PC-9 (cell line): ENCODE measurements at regions not wholly inside any gene's neighbourhood (a gene's known extent, or its start where the extent isn't known, plus 50 kb on each side); places are given as distances from the start of the nearest gene placed in this dataset.

Experiments used
- BruUV-seq: library from RNA; stranded (reverse); fragments of 400-500 nt; replicated peaks from 2 replicates; lab custom pipeline; 2021; lab: Mats Ljungman, UMichigan
- CTCF ChIA-PET: fragments of 300-600 bp; sonication (Branson Sonifier 250); formaldehyde crosslinking; loops from one replicate; lab custom pipeline; 2022; ENCODE audit warnings: antibody characterized with exemption; lab: Charles Lee
- POLR2A ChIA-PET: fragments of 300-600 bp; sonication (Branson Sonifier 250); formaldehyde crosslinking; loops from one replicate; lab custom pipeline; 2022; ENCODE audit warnings: antibody characterized with exemption; ENCODE audit not compliant: unreplicated experiment; lab: Charles Lee
- DNase-seq, 2 experiments: peaks; one replicate each; pipeline versions ENCODE4 v3.0.0 to v3.0.0-alpha.2; 2015 to 2022; ENCODE audit warnings: mixed read lengths in 1 of 2
- H2AFZ ChIP-seq: fragments of 200-600 bp; sonication (generic); 2 replicates; pipeline ENCODE4 v1.8.1; 2017; ENCODE audit warnings: antibody characterized with exemption
- H3F3A ChIP-seq: fragments of 200-600 bp; sonication (generic); 2 replicates; pipeline ENCODE4 v1.8.1; 2017; ENCODE audit warnings: antibody characterized with exemption, mild to moderate bottlenecking, low read depth; ENCODE audit not compliant: insufficient read depth
- H3K27ac ChIP-seq: fragments of 200-600 bp; sonication (generic); 2 replicates; pipeline ENCODE4 v1.6.1; 2016; ENCODE audit warnings: mixed run types
- H3K27me3 ChIP-seq: fragments of 200-600 bp; sonication (generic); 2 replicates; pipeline ENCODE4 v1.6.1; 2016; ENCODE audit warnings: low read depth, mixed run types; ENCODE audit not compliant: insufficient read depth
- H3K36me3 ChIP-seq: fragments of 200-600 bp; sonication (generic); 2 replicates; pipeline ENCODE4 v1.6.1; 2016; ENCODE audit warnings: low read depth, mixed run types
- H3K4me1 ChIP-seq: fragments of 200-600 bp; sonication (generic); replicated peaks from 2 replicates; pipeline ENCODE4 v1.6.1; 2016; ENCODE audit warnings: mixed run types; ENCODE audit not compliant: insufficient read depth
- H3K4me2 ChIP-seq: fragments of 200-600 bp; sonication (generic); 2 replicates; pipeline ENCODE4 v1.6.1; 2017; ENCODE audit warnings: mixed run types
- H3K4me3 ChIP-seq: fragments of 200-600 bp; sonication (generic); 2 replicates; pipeline ENCODE4 v1.6.1; 2016; ENCODE audit warnings: mixed run types
- H3K79me2 ChIP-seq: fragments of 200-600 bp; sonication (generic); 2 replicates; pipeline ENCODE4 v1.6.1; 2017; ENCODE audit warnings: low read depth, mixed run types
- H3K9me2 ChIP-seq: fragments of 200-600 bp; sonication (generic); 2 replicates; pipeline ENCODE4 v1.8.1; 2017; ENCODE audit warnings: mild to moderate bottlenecking; ENCODE audit not compliant: insufficient read depth
- H3K9me3 ChIP-seq: fragments of 200-600 bp; sonication (generic); 2 replicates; pipeline ENCODE4 v1.8.1; 2016; ENCODE audit warnings: low read depth; ENCODE audit not compliant: insufficient read depth
- H4K20me1 ChIP-seq: fragments of 200-600 bp; sonication (generic); 2 replicates; pipeline ENCODE4 v1.8.1; 2017; ENCODE audit not compliant: insufficient read depth
- EZH2 ChIP-seq: fragments of 200-600 bp; sonication (generic); IDR thresholded peaks from 2 replicates; pipeline ENCODE4 v1.8.0; 2017; ENCODE audit warnings: antibody characterized with exemption, low read depth
- intact Hi-C: fragments of 100-400 bp; cut with micrococcal nuclease; formaldehyde crosslinking; loops from one replicate; pipeline ENCODE4 v1.10.0; 2022; ENCODE audit not compliant: unreplicated experiment
- TF ChIP-seq, protein P1 (sequence below): fragments of 200-600 bp; sonication (generic); conservative IDR thresholded peaks from 2 replicates; pipeline ENCODE4 v1.6.1; 2017; ENCODE audit warnings: mixed run types, antibody characterized with exemption, mild to moderate bottlenecking, moderate library complexity

DNA sequence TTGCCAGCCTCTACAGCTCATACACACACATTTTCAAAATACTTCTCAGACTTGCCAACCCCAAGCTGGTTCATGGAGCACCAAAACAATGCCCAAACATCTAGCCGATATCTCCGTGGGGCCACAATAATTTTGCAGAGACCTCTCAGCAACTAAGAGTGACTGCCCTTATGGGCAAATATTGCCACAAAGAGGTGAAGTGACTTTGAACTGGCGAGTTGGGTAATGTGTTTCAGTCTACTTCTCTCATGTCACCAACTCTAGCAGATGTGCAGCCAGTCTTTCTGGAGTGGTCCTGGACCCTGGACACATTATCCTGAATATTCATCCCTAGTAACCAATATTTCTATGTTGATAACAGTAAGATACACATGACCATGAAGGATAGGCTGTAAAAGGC, 290.3 kb downstream of the EMP1 start:
- intact Hi-C loops = no loop called here
- H3K27ac ChIP-seq = no peak overlapping the region

DNA sequence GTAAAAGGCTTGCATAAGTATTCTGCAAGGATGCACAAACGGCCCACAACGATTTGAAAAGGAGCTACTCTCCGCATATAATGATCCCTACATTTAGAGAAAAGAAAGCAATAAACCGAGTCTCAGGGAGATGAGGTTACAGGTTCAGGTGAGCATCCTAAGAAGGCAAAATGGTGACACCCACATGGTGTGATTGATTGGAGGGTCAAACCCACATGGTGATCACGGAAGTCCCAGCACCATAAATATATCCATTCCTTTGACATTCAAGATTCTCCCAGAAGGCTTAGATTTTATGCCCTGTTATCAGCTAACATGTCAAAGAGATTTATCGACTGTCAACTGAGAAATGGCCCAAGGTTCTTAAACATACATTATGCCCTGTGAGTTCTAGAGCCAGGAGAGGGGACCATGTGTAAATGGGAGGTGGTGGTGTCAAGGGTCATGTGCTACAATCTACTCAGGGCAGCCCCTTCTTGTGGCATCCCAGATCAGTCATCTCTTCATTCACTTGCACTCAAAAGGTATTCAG, 282.2 kb downstream of the EMP1 start:
- H3K4me1 ChIP-seq = no peaks in the 10 kb centered on the region
- no peaks in the 10 kb centered on the region for H3K27me3 ChIP-seq
- DNase-seq = no peak
- ChIA-PET POLR2A (no interaction called here), CTCF (no interaction called here)
- no peaks in the 10 kb centered on the region for H4K20me1 ChIP-seq
- H3K79me2 ChIP-seq = no peaks in the 10 kb centered on the region
- H3K9me2 ChIP-seq = no peaks in the 10 kb centered on the region
- no peaks in the 10 kb centered on the region for H3K36me3 ChIP-seq
- no peak for TF ChIP-seq EZH2
- TF ChIP-seq, protein P1, sequence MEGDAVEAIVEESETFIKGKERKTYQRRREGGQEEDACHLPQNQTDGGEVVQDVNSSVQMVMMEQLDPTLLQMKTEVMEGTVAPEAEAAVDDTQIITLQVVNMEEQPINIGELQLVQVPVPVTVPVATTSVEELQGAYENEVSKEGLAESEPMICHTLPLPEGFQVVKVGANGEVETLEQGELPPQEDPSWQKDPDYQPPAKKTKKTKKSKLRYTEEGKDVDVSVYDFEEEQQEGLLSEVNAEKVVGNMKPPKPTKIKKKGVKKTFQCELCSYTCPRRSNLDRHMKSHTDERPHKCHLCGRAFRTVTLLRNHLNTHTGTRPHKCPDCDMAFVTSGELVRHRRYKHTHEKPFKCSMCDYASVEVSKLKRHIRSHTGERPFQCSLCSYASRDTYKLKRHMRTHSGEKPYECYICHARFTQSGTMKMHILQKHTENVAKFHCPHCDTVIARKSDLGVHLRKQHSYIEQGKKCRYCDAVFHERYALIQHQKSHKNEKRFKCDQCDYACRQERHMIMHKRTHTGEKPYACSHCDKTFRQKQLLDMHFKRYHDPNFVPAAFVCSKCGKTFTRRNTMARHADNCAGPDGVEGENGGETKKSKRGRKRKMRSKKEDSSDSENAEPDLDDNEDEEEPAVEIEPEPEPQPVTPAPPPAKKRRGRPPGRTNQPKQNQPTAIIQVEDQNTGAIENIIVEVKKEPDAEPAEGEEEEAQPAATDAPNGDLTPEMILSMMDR = no peak
- BruUV-seq = no TSS peak
- H3K4me2 ChIP-seq = no peak overlapping the region
- H2AFZ ChIP-seq = 0 out of 2 replicates have a peak overlapping the region, but pooled peaks have one; percentile 15
- intact Hi-C loops = no loop called here
- no peak overlapping the region for H3K4me3 ChIP-seq
- H3F3A ChIP-seq = no peaks in the 10 kb centered on the region
- no peak overlapping the region for H3K27ac ChIP-seq
- H3K9me3 ChIP-seq = no peaks in the 10 kb centered on the region

More for the DNA sequence above, 290.3 kb downstream of the EMP1 start:
- Histone ChIP-seq H3K4me3 (no peak overlapping the region), H3K4me1 (no peaks in the 10 kb centered on the region), H2AFZ (no peak overlapping the region), H3K27me3 (no peaks in the 10 kb centered on the region), H3K9me2 (no peaks in the 10 kb centered on the region), H3K36me3 (no peaks in the 10 kb centered on the region), H4K20me1 (no peaks in the 10 kb centered on the region), H3F3A (no peaks in the 10 kb centered on the region), H3K9me3 (peaks cover 3% of the 10 kb centered on the region; the same call in 1 of the 2 replicates), H3K4me2 (no peak overlapping the region), H3K79me2 (no peaks in the 10 kb centered on the region)
- DNase-seq = no peak
- POLR2A ChIA-PET = interaction anchor here (0.6 kb wide), 1 partner anchor 37 kb away, joined by 3 read pairs; no protein-coding TSS in a partner anchor
- CTCF ChIA-PET = no interaction called here
- TF ChIP-seq, protein P1 = no peak
- no peak for TF ChIP-seq EZH2
- no TSS peak for BruUV-seq

DNA sequence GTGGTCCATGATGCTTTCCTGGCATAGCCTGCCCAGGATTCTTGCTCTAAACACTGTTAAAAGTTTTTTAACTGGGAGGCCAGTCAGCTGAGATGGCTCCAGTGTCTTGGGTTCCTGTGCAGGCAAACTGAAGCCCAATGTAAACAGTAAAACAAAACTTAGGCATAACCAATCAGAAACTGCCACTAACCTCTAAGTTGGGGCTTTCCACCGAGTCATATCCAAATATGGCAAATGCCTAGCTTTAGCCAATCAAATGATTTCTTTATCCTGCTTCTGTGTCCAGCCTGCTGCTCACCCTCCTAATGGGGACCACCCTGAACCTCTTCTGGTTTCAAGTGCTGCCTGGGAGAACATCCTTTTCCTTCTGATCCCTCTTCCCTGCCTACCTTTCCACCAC, 277.9 kb downstream of the EMP1 start:
- Histone ChIP-seq H3K4me2 (no peak overlapping the region), H3K27me3 (no peaks in the 10 kb centered on the region), H3K4me1 (no peaks in the 10 kb centered on the region), H3K4me3 (no peak overlapping the region), H3K9me2 (no peaks in the 10 kb centered on the region), H2AFZ (no peak overlapping the region), H3K9me3 (no peaks in the 10 kb centered on the region), H3K79me2 (no peaks in the 10 kb centered on the region), H3K27ac (no peak overlapping the region), H3K36me3 (no peaks in the 10 kb centered on the region), H3F3A (no peaks in the 10 kb centered on the region), H4K20me1 (no peaks in the 10 kb centered on the region)
- TF ChIP-seq EZH2 = no peak
- TF ChIP-seq, protein P1 = no peak
- intact Hi-C loops = no loop called here
- no TSS peak for BruUV-seq
- no peak for DNase-seq
- ChIA-PET CTCF (no interaction called here), POLR2A (no interaction called here)
